ENCODE measurements at regions not wholly inside any gene's neighbourhood (a gene's known extent, or its start where the extent isn't known, plus 50 kb on each side); places are given as distances from the start of the nearest gene placed in this dataset.

GRCh38 chr14:43041207-43041606 is 1434.5 kb downstream of the LRFN5 start:
- TF ChIP-seq POLR2A (IDR thresholded peaks at IDR 0.05) (no peak), CTCF (IDR thresholded peaks at IDR 0.05) (no peak)
- intact Hi-C loops (cut with DNase I) = no loop called here
- DNase-seq (no peak), ATAC-seq (no peak)
- H3K9me3 ChIP-seq = no peaks in the 10 kb centered on the region
- no peaks in the 10 kb centered on the region for H3K4me1 ChIP-seq
- 87 to 89% (median 88%) methylated on average over 3 of the region's 3 CpGs for WGBS, 4 donors
- no peak overlapping the region for H3K27ac ChIP-seq
- H3K4me3 ChIP-seq = no peak overlapping the region
- H3K27me3 ChIP-seq = no peaks in the 10 kb centered on the region
- no peaks in the 10 kb centered on the region for H3K36me3 ChIP-seq

- H3K27me3 ChIP-seq = no peaks in the 10 kb centered on the region
- H3K4me3 ChIP-seq = no peak overlapping the region
- DNase-seq = no peak
- intact Hi-C loops (cut with DNase I) = no loop called here
- no peak overlapping the region for H3K27ac ChIP-seq
- ATAC-seq = no peak
- no peaks in the 10 kb centered on the region for H3K36me3 ChIP-seq
- no peaks in the 10 kb centered on the region for H3K9me3 ChIP-seq
- 62 to 88% (median 86%) methylated on average over 2 of the region's 2 CpGs for WGBS, 4 donors
- no peak for TF ChIP-seq POLR2A (IDR thresholded peaks at IDR 0.05)
- no peak for TF ChIP-seq CTCF (IDR thresholded peaks at IDR 0.05)
- no peaks in the 10 kb centered on the region for H3K4me1 ChIP-seq
Measured at GRCh38 chr14:43039881-43040280, 1433.2 kb downstream of the LRFN5 start.

GRCh38 chr14:43031598-43031997 is 1424.9 kb downstream of the LRFN5 start:
- intact Hi-C loops (cut with DNase I) = no loop called here
- TF ChIP-seq CTCF (IDR thresholded peaks at IDR 0.05) (no peak), POLR2A (IDR thresholded peaks at IDR 0.05) (no peak)
- no peak for ATAC-seq
- H3K27me3 ChIP-seq = no peaks in the 10 kb centered on the region
- H3K4me3 ChIP-seq = no peak overlapping the region
- H3K36me3 ChIP-seq = no peaks in the 10 kb centered on the region
- H3K9me3 ChIP-seq = no peaks in the 10 kb centered on the region
- no peak for DNase-seq
- no peak overlapping the region for H3K27ac ChIP-seq
- H3K4me1 ChIP-seq = no peaks in the 10 kb centered on the region

GRCh38 chr14:43022094-43022800 is 1415.6 kb downstream of the LRFN5 start:
- Histone ChIP-seq H3K27me3 (no peaks in the 10 kb centered on the region), H3K4me3 (no peak overlapping the region), H3K27ac (no peak overlapping the region), H3K4me1 (no peaks in the 10 kb centered on the region), H3K9me3 (peaks cover 0 to 9% (median 0%) of the 10 kb centered on the region in 12 donors), H3K36me3 (no peaks in the 10 kb centered on the region)
- no peak for TF ChIP-seq CTCF (IDR thresholded peaks at IDR 0.05)
- TF ChIP-seq POLR2A (IDR thresholded peaks at IDR 0.05) = no peak
- intact Hi-C loops (cut with DNase I) = no loop called here
- 62 to 76% (median 66%) methylated on average over 1 of the region's 1 CpG for WGBS, 4 donors
- DNase-seq (no peak), ATAC-seq (no peak)
